ENCODE measurements at regions not wholly inside any gene's neighbourhood (a gene's known extent, or its start where the extent isn't known, plus 50 kb on each side); places are given as distances from the start of the nearest gene placed in this dataset.

GRCh38 chr1:228887960-228888359 lies 152.7 kb downstream of the RHOU start:
- in situ Hi-C loops (cut with HindIII; ENCODE audit: low pct_unique_long_range_greater_than_20kb, low sequenced_read_pairs) (no loop called here), intact Hi-C loops (cut with micrococcal nuclease; ENCODE audit: unreplicated experiment) (no loop called here)
- Histone ChIP-seq H3K9me3 (ENCODE audit: control insufficient read depth, insufficient read depth, low read depth, low read length) (peaks cover 5% of the 10 kb centered on the region; the same call in 1 of the 2 replicates), H3K27ac (ENCODE audit: low read length) (no peak overlapping the region), H3K27me3 (ENCODE audit: control insufficient read depth, insufficient read depth, low read length) (no peaks in the 10 kb centered on the region), H3K36me3 (ENCODE audit: control insufficient read depth, insufficient read depth, low read length) (no peaks in the 10 kb centered on the region), H3K4me3 (ENCODE audit: low read depth in 2 of 2, low read length in 2 of 2) (no peak overlapping the region), H3K4me1 (ENCODE audit: control insufficient read depth, insufficient read depth, low read length) (no peaks in the 10 kb centered on the region)
- DNase-seq (ENCODE audit: low read depth, low spot score) (no peak), ATAC-seq (no peak)
- BruUV-seq (replicated peaks) = no TSS peak
- ChIA-PET POLR2A (interaction anchor here (0.7 kb wide), 1 partner anchor 53 kb away, joined by 6 read pairs; no protein-coding TSS in a partner anchor), CTCF (no interaction called here)
- no peak for TF ChIP-seq TCF7L2 (IDR thresholded peaks at IDR 0.05; ENCODE audit: low read depth, low read length)
- TF ChIP-seq CTCF (IDR thresholded peaks at IDR 0.05) = no peak
- no peak for TF ChIP-seq POLR2AphosphoS5 (IDR thresholded peaks at IDR 0.05; ENCODE audit: low read depth, low read length)

GRCh38 chr1:228889289-228889688 lies 154.0 kb downstream of the RHOU start:
- no peaks in the 10 kb centered on the region for H3K27me3 ChIP-seq (ENCODE audit: control insufficient read depth, insufficient read depth, low read length)
- no peak for TF ChIP-seq POLR2AphosphoS5 (IDR thresholded peaks at IDR 0.05; ENCODE audit: low read depth, low read length)
- TF ChIP-seq TCF7L2 (IDR thresholded peaks at IDR 0.05; ENCODE audit: low read depth, low read length) = no peak
- no peak for TF ChIP-seq SIN3A (IDR thresholded peaks at IDR 0.05; ENCODE audit: borderline replicate concordance, insufficient read depth, low read depth, low read length)
- TF ChIP-seq CTCF (IDR thresholded peaks at IDR 0.05) = no peak
- no peak for TF ChIP-seq REST (IDR thresholded peaks at IDR 0.05; ENCODE audit: insufficient read depth in 1 of 2, low read depth in 2 of 2, low read length in 1 of 2)
- ChIA-PET POLR2A (no interaction called here), CTCF (no interaction called here)
- ATAC-seq (no peak), DNase-seq (ENCODE audit: low read depth, low spot score) (no peak)
- H3K27ac ChIP-seq (ENCODE audit: low read length) = no peak overlapping the region
- H3K4me3 ChIP-seq (ENCODE audit: low read depth in 2 of 2, low read length in 2 of 2) = no peak overlapping the region
- H3K4me1 ChIP-seq (ENCODE audit: control insufficient read depth, insufficient read depth, low read length) = no peaks in the 10 kb centered on the region
- no peaks in the 10 kb centered on the region for H3K36me3 ChIP-seq (ENCODE audit: control insufficient read depth, insufficient read depth, low read length)
- no TSS peak for BruUV-seq (replicated peaks)
- intact Hi-C loops (cut with micrococcal nuclease; ENCODE audit: unreplicated experiment) = no loop called here
- in situ Hi-C loops (cut with HindIII; ENCODE audit: low pct_unique_long_range_greater_than_20kb, low sequenced_read_pairs) = no loop called here
- no peaks in the 10 kb centered on the region for H3K9me3 ChIP-seq (ENCODE audit: control insufficient read depth, insufficient read depth, low read depth, low read length)

Measured in Panc1 (cell line).